HEK293 (cell line): ENCODE measurements at regions not wholly inside any gene's neighbourhood (a gene's known extent, or its start where the extent isn't known, plus 50 kb on each side); places are given as distances from the start of the nearest gene placed in this dataset.

Experiments used
- CTCF ChIA-PET: fragments of 350-600 bp; formaldehyde crosslinking; extraction: SDS; loops from one replicate; lab custom pipeline; 2021; ENCODE audit warnings: antibody characterized with exemption; lab: Yijun Ruan, JAX
- POLR2A ChIA-PET: fragments of 300-600 bp; formaldehyde crosslinking; extraction: SDS; loops from one replicate; lab custom pipeline; 2020; ENCODE audit warnings: antibody characterized with exemption, inconsistent platforms; lab: Yijun Ruan, JAX
- H3K27ac ChIP-seq: fragments of 200-500 bp; sonication (Bioruptor generic); 2 replicates; pipeline ENCODE4 v1.5.1; 2014; ENCODE audit warnings: low read depth, low read length, control low read depth, inconsistent platforms; ENCODE audit errors: extremely low read depth
- H3K36me3 ChIP-seq, 2 experiments: fragments of 200-500 bp in 1 of 2; sonication (Bioruptor generic) in 1 of 2; 1 replicate in 1 of 2; 2 replicates in 1 of 2; pipeline ENCODE4 v1.5.1; 2014 to 2017; ENCODE audit warnings: inconsistent platforms in 2 of 2, low read length in 2 of 2; ENCODE audit not compliant: control insufficient read depth in 2 of 2, insufficient read depth in 1 of 2
- H3K4me1 ChIP-seq: fragments of 200-500 bp; sonication (Bioruptor generic); 2 replicates; pipeline ENCODE4 v1.5.1; 2014; ENCODE audit warnings: mild to moderate bottlenecking, low read length, inconsistent platforms; ENCODE audit not compliant: control insufficient read depth, insufficient read depth
- H3K4me3 ChIP-seq: 2 replicates; pipeline ENCODE4 v1.5.1; 2011; ENCODE audit warnings: low read depth, mild to moderate bottlenecking, control low read depth, low read length, moderate library complexity
- H3K9me3 ChIP-seq: fragments of 200-500 bp; sonication (Bioruptor generic); 2 replicates; pipeline ENCODE4 v1.5.1; 2014; ENCODE audit warnings: low read depth, low read length, inconsistent platforms; ENCODE audit not compliant: control insufficient read depth, insufficient read depth
- GLI2 ChIP-seq: fragments of 450-650 bp; formaldehyde crosslinking; IDR thresholded peaks from 2 replicates; pipeline ENCODE4; 2017; ENCODE audit warnings: missing biosample characterization, missing genetic modification characterization, low read depth, borderline replicate concordance
- OVOL3 ChIP-seq: fragments of 450-650 bp; formaldehyde crosslinking; IDR thresholded peaks from 2 replicates; pipeline ENCODE4 v1.5.1; 2016; ENCODE audit warnings: missing biosample characterization, missing genetic modification characterization
- ZBTB48 ChIP-seq: fragments of 450-650 bp; formaldehyde crosslinking; IDR thresholded peaks from 2 replicates; pipeline ENCODE4 v1.5.1; 2016; ENCODE audit warnings: missing biosample characterization, missing genetic modification characterization
- ZBTB8A ChIP-seq: fragments of 450-650 bp; formaldehyde crosslinking; IDR thresholded peaks from 2 replicates; pipeline ENCODE4 v1.5.1; 2016; ENCODE audit warnings: missing biosample characterization, missing genetic modification characterization
- ZNF155 ChIP-seq: fragments of 450-650 bp; formaldehyde crosslinking; IDR thresholded peaks from 2 replicates; pipeline ENCODE4 v1.5.1; 2016; ENCODE audit warnings: missing biosample characterization, missing genetic modification characterization
- ZNF311 ChIP-seq: fragments of 450-650 bp; formaldehyde crosslinking; IDR thresholded peaks from 2 replicates; pipeline ENCODE4 v1.5.1; 2017; ENCODE audit warnings: missing biosample characterization, missing genetic modification characterization, borderline replicate concordance
- ZNF37A ChIP-seq: fragments of 450-650 bp; IDR thresholded peaks from 2 replicates; pipeline ENCODE4 v1.5.1; 2018; ENCODE audit warnings: missing biosample characterization, missing genetic modification characterization
- ZNF404 ChIP-seq: fragments of 450-650 bp; formaldehyde crosslinking; IDR thresholded peaks from 2 replicates; pipeline ENCODE4 v1.5.1; 2017; ENCODE audit warnings: missing biosample characterization, missing genetic modification characterization
- ZNF433 ChIP-seq: fragments of 450-650 bp; formaldehyde crosslinking; IDR thresholded peaks from 2 replicates; pipeline ENCODE4 v1.5.1; 2016; ENCODE audit warnings: missing biosample characterization, missing genetic modification characterization, low read depth
- ZNF521 ChIP-seq: fragments of 450-650 bp; formaldehyde crosslinking; IDR thresholded peaks from 2 replicates; pipeline ENCODE4 v1.5.1; 2017; ENCODE audit warnings: missing biosample characterization, mild to moderate bottlenecking, missing genetic modification characterization
- ZNF530 ChIP-seq: fragments of 450-650 bp; formaldehyde crosslinking; IDR thresholded peaks from 2 replicates; pipeline ENCODE4 v1.5.1; 2016; ENCODE audit warnings: low read depth, missing biosample characterization, missing genetic modification characterization
- ZNF610 ChIP-seq: fragments of 450-650 bp; formaldehyde crosslinking; IDR thresholded peaks from 2 replicates; pipeline ENCODE4 v1.5.1; 2016; ENCODE audit warnings: missing biosample characterization, missing genetic modification characterization, borderline replicate concordance
- TF ChIP-seq, protein P1 (sequence below): fragments of 450-650 bp; formaldehyde crosslinking; IDR thresholded peaks from 2 replicates; pipeline ENCODE4 v1.5.1; 2016; ENCODE audit warnings: missing biosample characterization, missing genetic modification characterization
- TF ChIP-seq, protein P2 (sequence below): fragments of 450-650 bp; formaldehyde crosslinking; IDR thresholded peaks from 2 replicates; pipeline ENCODE4 v1.5.1; 2016; ENCODE audit warnings: missing biosample characterization, missing genetic modification characterization
- TF ChIP-seq, protein P3 (sequence below): fragments of 450-650 bp; formaldehyde crosslinking; IDR thresholded peaks from 2 replicates; pipeline ENCODE4 v1.5.1; 2016; ENCODE audit warnings: missing biosample characterization, missing genetic modification characterization
- TF ChIP-seq, protein P4 (sequence below): fragments of 450-650 bp; formaldehyde crosslinking; IDR thresholded peaks from 2 replicates; pipeline ENCODE4 v1.5.0; 2017; ENCODE audit warnings: missing biosample characterization, missing genetic modification characterization, borderline replicate concordance

DNA sequence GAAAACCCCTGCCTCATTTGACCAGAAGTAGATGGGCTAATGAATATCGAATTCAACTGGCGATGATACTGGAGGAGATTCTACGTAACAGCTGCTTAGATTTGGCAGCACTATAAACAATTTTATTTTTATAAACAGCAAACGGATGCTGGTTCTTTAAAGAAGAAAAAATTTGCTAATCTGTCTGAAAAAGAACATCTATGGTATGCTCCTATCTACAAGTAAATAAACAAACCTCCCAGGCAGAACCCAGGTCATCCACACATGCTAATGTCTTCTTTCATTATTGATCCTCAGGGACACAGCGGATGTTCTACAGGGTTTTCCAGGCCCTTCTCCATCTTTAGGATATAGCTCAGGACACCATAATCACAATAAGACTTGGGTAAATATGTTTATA, 291.3 kb downstream of the ALDH8A1 start (continued):
- TF ChIP-seq ZNF404 (tag by site-specific recombination) = no peak

DNA sequence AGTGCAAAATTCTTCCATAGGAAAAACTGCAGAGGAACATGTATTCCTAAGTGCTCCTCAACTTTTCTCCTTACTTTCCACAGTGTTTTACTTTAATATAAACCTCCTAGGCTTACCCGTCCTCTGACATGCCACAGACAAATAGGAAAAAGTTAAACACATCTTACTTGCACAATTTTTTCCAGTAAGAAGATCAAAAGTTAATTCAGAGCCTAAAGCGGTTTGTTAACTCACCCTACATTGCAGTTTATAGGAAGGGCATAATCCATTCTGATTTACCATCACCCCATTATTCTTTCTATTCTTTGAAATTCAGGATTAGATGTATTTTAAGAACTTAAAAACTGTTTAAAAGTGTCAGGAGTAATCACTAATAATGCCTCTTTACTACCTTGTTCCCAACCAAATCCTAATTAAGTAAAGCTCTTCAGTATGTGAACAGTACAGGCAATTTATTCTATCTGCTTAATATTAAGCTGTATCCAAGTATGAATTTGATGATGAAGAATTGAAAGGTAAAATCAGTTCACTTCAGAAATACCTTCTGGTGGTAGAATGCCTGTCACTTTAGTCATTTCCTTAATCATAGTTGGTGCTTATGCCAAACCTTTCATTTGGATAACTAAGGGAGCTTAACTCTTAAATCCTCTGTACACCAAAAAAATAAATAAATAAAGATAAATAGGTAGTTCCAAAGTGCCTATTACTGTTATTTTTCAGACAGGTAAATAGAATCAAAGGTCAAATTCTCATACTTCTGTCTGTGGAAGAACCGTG, 292.0 kb downstream of the ALDH8A1 start:
- ChIA-PET POLR2A (no interaction called here), CTCF (interaction anchor here (0.5 to 1.9 kb wide), 6 partner anchors 17 to 1569 kb away, joined by 3 to 15 read pairs (median 3); no protein-coding TSS in a partner anchor)
- H3K36me3 ChIP-seq = no peaks in the 10 kb centered on the region
- TF ChIP-seq, protein P1, sequence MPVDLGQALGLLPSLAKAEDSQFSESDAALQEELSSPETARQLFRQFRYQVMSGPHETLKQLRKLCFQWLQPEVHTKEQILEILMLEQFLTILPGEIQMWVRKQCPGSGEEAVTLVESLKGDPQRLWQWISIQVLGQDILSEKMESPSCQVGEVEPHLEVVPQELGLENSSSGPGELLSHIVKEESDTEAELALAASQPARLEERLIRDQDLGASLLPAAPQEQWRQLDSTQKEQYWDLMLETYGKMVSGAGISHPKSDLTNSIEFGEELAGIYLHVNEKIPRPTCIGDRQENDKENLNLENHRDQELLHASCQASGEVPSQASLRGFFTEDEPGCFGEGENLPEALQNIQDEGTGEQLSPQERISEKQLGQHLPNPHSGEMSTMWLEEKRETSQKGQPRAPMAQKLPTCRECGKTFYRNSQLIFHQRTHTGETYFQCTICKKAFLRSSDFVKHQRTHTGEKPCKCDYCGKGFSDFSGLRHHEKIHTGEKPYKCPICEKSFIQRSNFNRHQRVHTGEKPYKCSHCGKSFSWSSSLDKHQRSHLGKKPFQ = no peak
- TF ChIP-seq ZBTB8A (tag by site-specific recombination) = no peak
- TF ChIP-seq, protein P2, sequence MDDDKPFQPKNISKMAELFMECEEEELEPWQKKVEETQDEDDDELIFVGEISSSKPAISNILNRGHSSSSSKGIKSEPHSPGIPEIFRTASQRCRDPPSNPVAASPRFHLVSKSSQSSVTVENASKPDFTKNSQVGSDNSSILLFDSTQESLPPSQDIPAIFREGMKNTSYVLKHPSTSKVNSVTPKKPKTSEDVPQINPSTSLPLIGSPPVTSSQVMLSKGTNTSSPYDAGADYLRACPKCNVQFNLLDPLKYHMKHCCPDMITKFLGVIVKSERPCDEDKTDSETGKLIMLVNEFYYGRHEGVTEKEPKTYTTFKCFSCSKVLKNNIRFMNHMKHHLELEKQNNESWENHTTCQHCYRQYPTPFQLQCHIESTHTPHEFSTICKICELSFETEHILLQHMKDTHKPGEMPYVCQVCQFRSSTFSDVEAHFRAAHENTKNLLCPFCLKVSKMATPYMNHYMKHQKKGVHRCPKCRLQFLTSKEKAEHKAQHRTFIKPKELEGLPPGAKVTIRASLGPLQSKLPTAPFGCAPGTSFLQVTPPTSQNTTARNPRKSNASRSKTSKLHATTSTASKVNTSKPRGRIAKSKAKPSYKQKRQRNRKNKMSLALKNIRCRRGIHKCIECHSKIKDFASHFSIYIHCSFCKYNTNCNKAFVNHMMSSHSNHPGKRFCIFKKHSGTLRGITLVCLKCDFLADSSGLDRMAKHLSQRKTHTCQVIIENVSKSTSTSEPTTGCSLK (tag by site-specific recombination) = no peak
- no peak for TF ChIP-seq ZNF610 (tag by site-specific recombination)
- no peak for TF ChIP-seq OVOL3
- no peak for TF ChIP-seq ZNF37A
- TF ChIP-seq ZNF530 (tag by site-specific recombination) = no peak
- TF ChIP-seq, protein P3, sequence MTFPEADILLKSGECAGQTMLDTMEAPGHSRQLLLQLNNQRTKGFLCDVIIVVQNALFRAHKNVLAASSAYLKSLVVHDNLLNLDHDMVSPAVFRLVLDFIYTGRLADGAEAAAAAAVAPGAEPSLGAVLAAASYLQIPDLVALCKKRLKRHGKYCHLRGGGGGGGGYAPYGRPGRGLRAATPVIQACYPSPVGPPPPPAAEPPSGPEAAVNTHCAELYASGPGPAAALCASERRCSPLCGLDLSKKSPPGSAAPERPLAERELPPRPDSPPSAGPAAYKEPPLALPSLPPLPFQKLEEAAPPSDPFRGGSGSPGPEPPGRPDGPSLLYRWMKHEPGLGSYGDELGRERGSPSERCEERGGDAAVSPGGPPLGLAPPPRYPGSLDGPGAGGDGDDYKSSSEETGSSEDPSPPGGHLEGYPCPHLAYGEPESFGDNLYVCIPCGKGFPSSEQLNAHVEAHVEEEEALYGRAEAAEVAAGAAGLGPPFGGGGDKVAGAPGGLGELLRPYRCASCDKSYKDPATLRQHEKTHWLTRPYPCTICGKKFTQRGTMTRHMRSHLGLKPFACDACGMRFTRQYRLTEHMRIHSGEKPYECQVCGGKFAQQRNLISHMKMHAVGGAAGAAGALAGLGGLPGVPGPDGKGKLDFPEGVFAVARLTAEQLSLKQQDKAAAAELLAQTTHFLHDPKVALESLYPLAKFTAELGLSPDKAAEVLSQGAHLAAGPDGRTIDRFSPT (tag by site-specific recombination) = no peak
- no peak for TF ChIP-seq ZNF433
- TF ChIP-seq ZNF404 (tag by site-specific recombination) = no peak
- TF ChIP-seq ZNF155 (tag by site-specific recombination) = no peak
- TF ChIP-seq, protein P4, sequence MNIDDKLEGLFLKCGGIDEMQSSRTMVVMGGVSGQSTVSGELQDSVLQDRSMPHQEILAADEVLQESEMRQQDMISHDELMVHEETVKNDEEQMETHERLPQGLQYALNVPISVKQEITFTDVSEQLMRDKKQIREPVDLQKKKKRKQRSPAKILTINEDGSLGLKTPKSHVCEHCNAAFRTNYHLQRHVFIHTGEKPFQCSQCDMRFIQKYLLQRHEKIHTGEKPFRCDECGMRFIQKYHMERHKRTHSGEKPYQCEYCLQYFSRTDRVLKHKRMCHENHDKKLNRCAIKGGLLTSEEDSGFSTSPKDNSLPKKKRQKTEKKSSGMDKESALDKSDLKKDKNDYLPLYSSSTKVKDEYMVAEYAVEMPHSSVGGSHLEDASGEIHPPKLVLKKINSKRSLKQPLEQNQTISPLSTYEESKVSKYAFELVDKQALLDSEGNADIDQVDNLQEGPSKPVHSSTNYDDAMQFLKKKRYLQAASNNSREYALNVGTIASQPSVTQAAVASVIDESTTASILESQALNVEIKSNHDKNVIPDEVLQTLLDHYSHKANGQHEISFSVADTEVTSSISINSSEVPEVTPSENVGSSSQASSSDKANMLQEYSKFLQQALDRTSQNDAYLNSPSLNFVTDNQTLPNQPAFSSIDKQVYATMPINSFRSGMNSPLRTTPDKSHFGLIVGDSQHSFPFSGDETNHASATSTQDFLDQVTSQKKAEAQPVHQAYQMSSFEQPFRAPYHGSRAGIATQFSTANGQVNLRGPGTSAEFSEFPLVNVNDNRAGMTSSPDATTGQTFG (tag by site-specific recombination) = no peak
- TF ChIP-seq ZNF521 (tag by site-specific recombination) = no peak
- TF ChIP-seq ZBTB48 (tag by site-specific recombination) = no peak
- no peak for TF ChIP-seq GLI2 (tag by site-specific recombination)
- no peak for TF ChIP-seq ZNF311 (tag by site-specific recombination)
- no peak overlapping the region for H3K4me3 ChIP-seq
- no peak overlapping the region for H3K27ac ChIP-seq
- H3K4me1 ChIP-seq = no peaks in the 10 kb centered on the region
- no peaks in the 10 kb centered on the region for H3K9me3 ChIP-seq
